ENCODE measurements at regions not wholly inside any gene's neighbourhood (a gene's known extent, or its start where the extent isn't known, plus 50 kb on each side); places are given as distances from the start of the nearest gene placed in this dataset.

- Histone ChIP-seq H3K27ac (ENCODE audit: low read depth, low read length) (no peak overlapping the region), H3K9me3 (ENCODE audit: insufficient read depth, low read length) (no peaks in the 10 kb centered on the region), H3K79me2 (ENCODE audit: insufficient read depth, low read length) (no peaks in the 10 kb centered on the region), H3K36me3 (ENCODE audit: low read length) (no peaks in the 10 kb centered on the region), H3K9ac (ENCODE audit: low read length) (no peak overlapping the region), H3F3A (ENCODE audit: insufficient read depth) (no peaks in the 10 kb centered on the region), H2AFZ (ENCODE audit: low read depth, low read length, severe bottlenecking) (no peak overlapping the region), H3K27me3 (ENCODE audit: low read length) (no peaks in the 10 kb centered on the region), H4K20me1 (ENCODE audit: low read depth, low read length) (no peaks in the 10 kb centered on the region), H3K4me2 (ENCODE audit: low read depth, low read length, poor library complexity, severe bottlenecking) (no peak overlapping the region), H3K4me3 (ENCODE audit: insufficient read depth, low read length, poor library complexity, severe bottlenecking) (no peak overlapping the region), H3K9me2 (replicated peaks; ENCODE audit: insufficient read depth, low read length) (no peaks in the 10 kb centered on the region)
- TF ChIP-seq CTCF (IDR thresholded peaks at IDR 0.05; ENCODE audit: insufficient read depth, low read length, poor library complexity, severe bottlenecking): no peak
- TF ChIP-seq EZH2phosphoT487 (conservative IDR thresholded peaks at IDR 0.05; ENCODE audit: low read length): no peak
Observed at GRCh38 chr6:102313699-102314098, 920.2 kb downstream of the GRIK2 start.

- Histone ChIP-seq H3K27ac (ENCODE audit: low read depth, low read length) (no peak overlapping the region), H3K4me2 (ENCODE audit: low read depth, low read length, poor library complexity, severe bottlenecking) (no peak overlapping the region), H3K9me3 (ENCODE audit: insufficient read depth, low read length) (no peaks in the 10 kb centered on the region), H3K27me3 (ENCODE audit: low read length) (no peaks in the 10 kb centered on the region), H3K4me3 (ENCODE audit: insufficient read depth, low read length, poor library complexity, severe bottlenecking) (no peak overlapping the region), H3F3A (ENCODE audit: insufficient read depth) (no peaks in the 10 kb centered on the region), H3K9ac (ENCODE audit: low read length) (no peak overlapping the region), H4K20me1 (ENCODE audit: low read depth, low read length) (no peaks in the 10 kb centered on the region), H3K79me2 (ENCODE audit: insufficient read depth, low read length) (no peaks in the 10 kb centered on the region), H3K36me3 (ENCODE audit: low read length) (no peaks in the 10 kb centered on the region), H2AFZ (ENCODE audit: low read depth, low read length, severe bottlenecking) (no peak overlapping the region), H3K9me2 (replicated peaks; ENCODE audit: insufficient read depth, low read length) (no peaks in the 10 kb centered on the region)
- no peak for TF ChIP-seq EZH2phosphoT487 (conservative IDR thresholded peaks at IDR 0.05; ENCODE audit: low read length)
- TF ChIP-seq CTCF (IDR thresholded peaks at IDR 0.05; ENCODE audit: insufficient read depth, low read length, poor library complexity, severe bottlenecking): no peak
Observed at GRCh38 chr6:102309700-102310099, 916.2 kb downstream of the GRIK2 start.

- Histone ChIP-seq H3K27ac (ENCODE audit: low read depth, low read length) (no peak overlapping the region), H3K36me3 (ENCODE audit: low read length) (no peaks in the 10 kb centered on the region), H2AFZ (ENCODE audit: low read depth, low read length, severe bottlenecking) (no peak overlapping the region), H3F3A (ENCODE audit: insufficient read depth) (no peaks in the 10 kb centered on the region), H3K4me2 (ENCODE audit: low read depth, low read length, poor library complexity, severe bottlenecking) (no peak overlapping the region), H4K20me1 (ENCODE audit: low read depth, low read length) (no peaks in the 10 kb centered on the region), H3K27me3 (ENCODE audit: low read length) (no peaks in the 10 kb centered on the region), H3K4me3 (ENCODE audit: insufficient read depth, low read length, poor library complexity, severe bottlenecking) (no peak overlapping the region), H3K9ac (ENCODE audit: low read length) (no peak overlapping the region), H3K79me2 (ENCODE audit: insufficient read depth, low read length) (no peaks in the 10 kb centered on the region), H3K9me3 (ENCODE audit: insufficient read depth, low read length) (no peaks in the 10 kb centered on the region), H3K9me2 (replicated peaks; ENCODE audit: insufficient read depth, low read length) (no peaks in the 10 kb centered on the region)
- TF ChIP-seq CTCF (IDR thresholded peaks at IDR 0.05; ENCODE audit: insufficient read depth, low read length, poor library complexity, severe bottlenecking): no peak
- TF ChIP-seq EZH2phosphoT487 (conservative IDR thresholded peaks at IDR 0.05; ENCODE audit: low read length): no peak
Observed at GRCh38 chr6:102300350-102300749, 906.8 kb downstream of the GRIK2 start.
